ENCODE measurements at regions not wholly inside any gene's neighbourhood (a gene's known extent, or its start where the extent isn't known, plus 50 kb on each side); places are given as distances from the start of the nearest gene placed in this dataset.
"Not testable (repeated sequence)": the region's sequence is repeated elsewhere in the genome, so short reads cannot be mapped to it uniquely, and the experiment has no call there.

- DNase-seq (ENCODE audit: low spot score), result no peak
Observed at GRCh38 chr15:89028036-89028435, 60.2 kb upstream of the ABHD2 start.

- DNase-seq (ENCODE audit: low spot score), result no peak
Observed at GRCh38 chr15:89030311-89030710, 57.9 kb upstream of the ABHD2 start.

DNA sequence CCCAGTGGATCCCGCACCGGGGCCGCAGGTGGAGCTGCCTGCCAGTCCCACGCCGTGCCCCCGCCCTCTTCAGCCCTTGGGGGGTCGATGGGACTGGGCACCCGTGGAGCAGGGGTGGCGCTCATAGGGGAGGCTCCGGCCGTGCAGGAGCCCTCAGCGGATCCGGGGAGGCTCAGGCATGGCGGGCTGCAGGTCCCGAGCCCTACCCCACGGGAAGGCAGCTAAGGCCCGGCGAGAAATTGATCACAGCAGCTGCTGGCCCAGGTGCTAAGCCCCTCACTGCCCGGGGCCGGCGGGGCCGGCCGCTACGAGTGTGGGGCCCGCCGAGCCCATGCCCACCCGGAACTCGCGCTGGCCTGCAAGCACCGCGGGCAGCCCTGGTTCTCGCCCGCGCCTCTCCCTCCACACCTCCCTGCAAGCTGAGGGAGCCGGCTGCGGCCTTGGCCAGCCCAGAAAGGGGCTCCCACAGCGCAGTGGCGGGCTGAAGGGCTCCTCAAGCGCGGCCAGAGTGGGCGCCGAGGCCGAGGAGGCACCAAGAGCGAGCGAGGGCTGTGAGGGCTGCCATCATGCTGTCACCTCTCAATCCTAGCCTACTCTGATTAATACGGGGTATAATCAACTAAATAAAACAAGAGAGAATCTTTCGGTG, 56.5 kb upstream of the ABHD2 start:
- not testable (repeated sequence) for DNase-seq (ENCODE audit: low spot score)

DNA sequence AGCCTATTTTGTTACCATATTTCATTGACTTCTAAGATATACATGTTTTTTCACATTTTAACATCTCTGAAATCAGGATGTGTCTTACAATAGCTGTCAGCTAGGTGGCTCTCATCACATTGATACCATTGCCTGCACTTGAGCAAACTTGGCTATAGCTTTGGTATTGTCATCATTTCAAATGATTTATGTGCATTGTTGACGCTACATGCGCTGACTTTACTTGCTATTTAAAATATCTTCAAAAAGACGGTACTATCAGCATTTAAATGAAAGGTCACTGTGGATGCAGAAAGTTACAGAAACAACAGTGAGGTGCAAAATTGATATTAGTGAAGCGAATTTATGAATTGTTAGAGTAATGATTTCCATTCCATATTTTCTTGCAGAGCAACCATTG, 54.0 kb upstream of the ABHD2 start:
- no peak for DNase-seq (ENCODE audit: low spot score)

DNA sequence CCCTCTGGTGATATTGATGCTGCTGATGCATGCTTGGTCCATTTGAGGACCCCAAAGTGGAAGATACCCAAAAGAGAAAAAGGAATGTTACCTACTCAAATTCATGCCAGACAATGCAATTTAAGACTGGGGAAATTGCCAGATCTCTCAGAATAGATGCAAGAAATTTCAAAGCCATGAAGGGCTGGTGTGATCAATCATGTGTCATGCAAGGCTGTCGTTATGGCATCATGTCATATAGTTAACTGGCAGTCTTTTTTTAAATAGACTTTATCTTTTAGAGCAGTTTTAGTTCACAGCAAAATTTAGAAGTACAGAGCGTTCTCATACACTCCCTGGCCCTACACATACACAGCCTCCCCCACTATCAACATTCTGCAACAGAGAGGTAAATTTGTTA, 53.1 kb upstream of the ABHD2 start:
- DNase-seq (ENCODE audit: low spot score), result no peak

DNA sequence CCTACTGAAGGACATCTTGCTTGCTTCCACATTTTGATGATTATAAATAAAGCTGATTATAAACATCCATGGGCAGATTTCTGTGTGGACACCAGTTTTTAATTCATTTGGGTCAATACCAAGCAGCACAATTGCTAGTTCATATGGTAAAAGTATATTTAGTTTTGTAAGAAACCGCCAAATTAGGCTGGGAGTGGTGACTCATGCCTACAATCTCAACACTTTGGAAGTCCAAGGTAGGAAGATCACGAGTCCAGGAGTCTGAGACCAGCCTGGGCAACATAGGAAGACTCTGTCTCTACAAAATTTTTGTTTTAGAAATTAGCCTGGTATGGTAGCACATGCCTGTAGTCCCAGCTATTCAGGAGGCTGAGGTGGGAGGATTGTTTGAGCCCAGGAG, 52.6 kb upstream of the ABHD2 start:
- DNase-seq (ENCODE audit: low spot score), result no peak

GRCh38 chr15:89038146-89038545, 50.1 kb upstream of the ABHD2 start:
- no peak for DNase-seq (ENCODE audit: low spot score)
